ENCODE measurements at regions not wholly inside any gene's neighbourhood (a gene's known extent, or its start where the extent isn't known, plus 50 kb on each side); places are given as distances from the start of the nearest gene placed in this dataset.

DNA sequence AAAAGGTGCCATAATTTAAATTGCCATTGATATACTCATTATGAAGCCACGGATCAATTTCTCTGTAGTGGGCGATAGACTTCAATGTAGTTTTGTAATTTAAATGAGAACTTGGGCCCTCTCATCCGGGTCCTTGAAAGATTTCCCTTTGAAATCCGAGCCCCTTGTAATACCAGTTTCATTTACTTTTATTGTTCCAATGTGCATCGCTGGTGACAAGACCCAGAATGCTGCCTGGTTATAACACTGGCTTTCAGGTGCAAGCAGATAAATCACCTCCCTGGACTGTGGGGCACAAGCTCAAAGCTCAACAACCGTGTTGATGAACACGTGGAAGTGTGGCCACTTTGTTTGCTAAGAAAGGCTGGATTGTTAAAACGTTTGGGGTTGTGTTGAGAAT is 68.9 kb upstream of the FZD10 start:
- TF ChIP-seq POLR2A (IDR thresholded peaks at IDR 0.05), result no peak
- TF ChIP-seq, protein P1, sequence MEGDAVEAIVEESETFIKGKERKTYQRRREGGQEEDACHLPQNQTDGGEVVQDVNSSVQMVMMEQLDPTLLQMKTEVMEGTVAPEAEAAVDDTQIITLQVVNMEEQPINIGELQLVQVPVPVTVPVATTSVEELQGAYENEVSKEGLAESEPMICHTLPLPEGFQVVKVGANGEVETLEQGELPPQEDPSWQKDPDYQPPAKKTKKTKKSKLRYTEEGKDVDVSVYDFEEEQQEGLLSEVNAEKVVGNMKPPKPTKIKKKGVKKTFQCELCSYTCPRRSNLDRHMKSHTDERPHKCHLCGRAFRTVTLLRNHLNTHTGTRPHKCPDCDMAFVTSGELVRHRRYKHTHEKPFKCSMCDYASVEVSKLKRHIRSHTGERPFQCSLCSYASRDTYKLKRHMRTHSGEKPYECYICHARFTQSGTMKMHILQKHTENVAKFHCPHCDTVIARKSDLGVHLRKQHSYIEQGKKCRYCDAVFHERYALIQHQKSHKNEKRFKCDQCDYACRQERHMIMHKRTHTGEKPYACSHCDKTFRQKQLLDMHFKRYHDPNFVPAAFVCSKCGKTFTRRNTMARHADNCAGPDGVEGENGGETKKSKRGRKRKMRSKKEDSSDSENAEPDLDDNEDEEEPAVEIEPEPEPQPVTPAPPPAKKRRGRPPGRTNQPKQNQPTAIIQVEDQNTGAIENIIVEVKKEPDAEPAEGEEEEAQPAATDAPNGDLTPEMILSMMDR (IDR thresholded peaks at IDR 0.05), result no peak
